Stomach (tissue), 8 donors: ENCODE measurements at regions not wholly inside any gene's neighbourhood (a gene's known extent, or its start where the extent isn't known, plus 50 kb on each side); places are given as distances from the start of the nearest gene placed in this dataset.
A peak's percentile ranks its signal among the peaks of the same experiment; 100 is the strongest.
"Not testable (repeated sequence)": the region's sequence is repeated elsewhere in the genome, so short reads cannot be mapped to it uniquely, and the experiment has no call there.

Source experiments
- DNase-seq, 2 donors: peaks; one replicate each; pipeline versions ENCODE4 v3.0.0 to v3.0.0-alpha.2; 2013 to 2019
- H3K27ac ChIP-seq, 5 donors: fragments of 200-600 bp in 4 of 5; sonication (generic) in 4 of 5; one replicate each; pipeline ENCODE4 v1.5.1; 2013 to 2019; ENCODE audit warnings: mild to moderate bottlenecking in 1 of 5, moderate library complexity in 1 of 5
- H3K27me3 ChIP-seq, 3 donors: fragments of 200-600 bp; sonication (generic); one replicate each; pipeline ENCODE4 v1.5.1; 2017 to 2019; ENCODE audit warnings: mixed run types in 1 of 3
- H3K36me3 ChIP-seq, 4 donors: fragments of 200-600 bp; sonication (generic); 1 replicate in 3 of 4; 2 replicates in 1 of 4; pipeline ENCODE4 v1.5.1; 2016 to 2019
- H3K4me1 ChIP-seq, 4 donors: fragments of 200-600 bp; sonication (generic); one replicate each; pipeline ENCODE4 v1.5.1; 2016 to 2019
- H3K4me3 ChIP-seq, 4 donors: fragments of 200-600 bp; sonication (generic) in 3 of 4; one replicate each; pipeline ENCODE4 v1.5.1; 2016 to 2019; ENCODE audit warnings: mild to moderate bottlenecking in 1 of 4
- H3K9me3 ChIP-seq, 4 donors: fragments of 200-600 bp; sonication (generic); one replicate each; pipeline ENCODE4 v1.5.1; 2016 to 2019
- CTCF ChIP-seq, 7 experiments: fragments of 450-650 bp in 4 of 7; fragments of 200-600 bp in 3 of 7; sonication (generic) in 3 of 7; IDR thresholded peaks; one replicate each; pipeline ENCODE4 v1.5.1; 2016 to 2019; ENCODE audit warnings: antibody characterized with exemption in 7 of 7, control low read depth in 2 of 7, mild to moderate bottlenecking in 1 of 7
- EP300 ChIP-seq: sonication (generic); formaldehyde crosslinking; IDR thresholded peaks from one replicate; pipeline ENCODE4 v1.6.1; 2017; ENCODE audit warnings: antibody characterized with exemption
- POLR2A ChIP-seq, 4 donors: fragments of 450-650 bp; IDR thresholded peaks; one replicate each; pipeline ENCODE4 v1.6.1; 2016; ENCODE audit warnings: antibody characterized with exemption in 4 of 4, control low read depth in 2 of 4, mild to moderate bottlenecking in 1 of 4, moderate library complexity in 1 of 4
- POLR2AphosphoS5 ChIP-seq, 3 donors: sonication (generic); formaldehyde crosslinking; IDR thresholded peaks; one replicate each; pipeline ENCODE4 v1.6.1; 2016; ENCODE audit warnings: antibody characterized with exemption in 3 of 3
- WGBS, 5 donors: extraction: QIAGEN DNeasy Blood & Tissue Kit in 3 of 5; methylation state at CpG; one replicate each; pipeline versions ENCODE4 v1.1.5 to v1.1.7; 2013 to 2018; 5-methylcytosine and 5-hydroxymethylcytosine counted together
- intact Hi-C: fragments of 100-400 bp; cut with DNase I; formaldehyde crosslinking; loops from one replicate; pipeline ENCODE4 v1.15.1; 2023; ENCODE audit warnings: low total_unique reads
- donor health status: healthy with polysubstance abuse.
- donor health status: Bipolar disorder and iron deficiency.
- donor health status: healthy.

- no peaks in the 10 kb centered on the region for H3K27me3 ChIP-seq
- peaks cover 0 to 3% (median 0%) of the 10 kb centered on the region in 4 donors for H3K9me3 ChIP-seq
- 44 to 60% (median 59%) methylated on average over 3 of the region's 3 CpGs for WGBS, 5 donors
- H3K4me1 ChIP-seq, result no peaks in the 10 kb centered on the region
- intact Hi-C loops, result no loop called here
- no peak overlapping the region for H3K4me3 ChIP-seq
- no peak overlapping the region for H3K27ac ChIP-seq
- H3K36me3 ChIP-seq, result no peaks in the 10 kb centered on the region
- DNase-seq, result no peak
- no peak for TF ChIP-seq CTCF (IDR thresholded peaks at IDR 0.05)
- TF ChIP-seq POLR2A (IDR thresholded peaks at IDR 0.05), result no peak
- TF ChIP-seq EP300, result no peak
- TF ChIP-seq POLR2AphosphoS5 (IDR thresholded peaks at IDR 0.05), result no peak
Measured at GRCh38 chr4:23423540-23423939, 466.3 kb downstream of the PPARGC1A start.

DNA sequence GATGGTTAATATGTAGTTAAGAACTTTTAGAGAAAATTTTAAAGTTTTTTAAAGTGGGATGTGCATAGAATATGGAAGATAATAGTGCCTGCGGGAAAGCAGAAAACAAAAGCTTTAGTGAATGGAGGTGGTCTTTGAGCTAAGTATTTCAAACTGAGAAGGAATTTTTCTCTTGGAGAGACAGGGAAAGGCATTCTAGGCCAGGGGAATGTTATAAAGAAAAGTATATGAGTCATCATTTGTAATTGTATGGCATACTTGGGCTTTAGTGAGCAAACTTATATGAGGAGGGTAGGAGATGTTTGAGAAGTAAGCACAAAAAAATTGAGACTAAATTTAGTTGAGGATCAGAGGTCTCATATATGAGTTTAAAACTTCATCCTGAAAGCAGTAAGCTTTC lies 467.0 kb downstream of the PPARGC1A start:
- 74 to 94% (median 87%) methylated on average over 1 of the region's 1 CpG for WGBS, 5 donors

GRCh38 chr4:23413631-23414030 lies 476.2 kb downstream of the PPARGC1A start:
- WGBS, 5 donors, result 76 to 82% (median 81%) methylated on average over 3 of the region's 3 CpGs
- Histone ChIP-seq H3K27me3 (no peaks in the 10 kb centered on the region), H3K36me3 (no peaks in the 10 kb centered on the region), H3K4me1 (no peaks in the 10 kb centered on the region), H3K27ac (no peak overlapping the region), H3K4me3 (no peak overlapping the region), H3K9me3 (peaks cover 0 to 5% (median 0%) of the 10 kb centered on the region in 4 donors)
- peak in 1 of 2 donors; percentile 9 for DNase-seq
- intact Hi-C loops, result no loop called here
- TF ChIP-seq POLR2AphosphoS5 (IDR thresholded peaks at IDR 0.05) (no peak), EP300 (no peak), POLR2A (IDR thresholded peaks at IDR 0.05) (no peak), CTCF (IDR thresholded peaks at IDR 0.05) (no peak)

More for the DNA sequence above, 467.0 kb downstream of the PPARGC1A start:
- Histone ChIP-seq H3K36me3 (no peaks in the 10 kb centered on the region), H3K9me3 (peaks cover 0 to 3% (median 0%) of the 10 kb centered on the region in 4 donors), H3K4me3 (no peak overlapping the region), H3K4me1 (no peaks in the 10 kb centered on the region), H3K27ac (no peak overlapping the region), H3K27me3 (no peaks in the 10 kb centered on the region)
- TF ChIP-seq POLR2A (IDR thresholded peaks at IDR 0.05) (no peak), CTCF (IDR thresholded peaks at IDR 0.05) (no peak), EP300 (no peak), POLR2AphosphoS5 (IDR thresholded peaks at IDR 0.05) (no peak)
- no peak for DNase-seq
- intact Hi-C loops, result no loop called here

DNA sequence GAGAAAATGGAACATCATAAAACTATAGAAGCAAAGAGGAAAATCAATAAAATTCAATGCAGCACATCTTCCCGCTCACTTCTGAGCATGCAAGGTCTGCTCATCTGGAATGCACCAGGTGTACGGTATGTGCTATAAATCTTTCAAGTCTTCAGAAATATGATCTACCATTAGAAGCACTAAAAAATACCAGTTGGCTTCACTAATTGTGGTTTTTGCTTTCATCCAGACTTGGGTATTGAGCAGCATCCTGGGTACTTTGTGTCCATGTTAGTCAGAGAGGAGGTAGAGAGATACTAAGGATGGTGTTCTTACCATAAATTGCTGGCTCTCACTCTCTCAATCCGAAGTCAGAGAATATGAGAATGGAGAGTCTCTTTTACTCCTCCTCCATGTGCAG lies 477.1 kb downstream of the PPARGC1A start:
- peaks cover 0 to 5% (median 0%) of the 10 kb centered on the region in 4 donors for H3K9me3 ChIP-seq
- H3K4me3 ChIP-seq, result no peak overlapping the region
- no peaks in the 10 kb centered on the region for H3K27me3 ChIP-seq
- TF ChIP-seq POLR2AphosphoS5 (IDR thresholded peaks at IDR 0.05) (no peak), POLR2A (IDR thresholded peaks at IDR 0.05) (no peak), EP300 (no peak), CTCF (IDR thresholded peaks at IDR 0.05) (no peak)
- no peak overlapping the region for H3K27ac ChIP-seq
- 75 to 90% (median 81%) methylated on average over 3 of the region's 3 CpGs for WGBS, 5 donors
- no peaks in the 10 kb centered on the region for H3K36me3 ChIP-seq
- H3K4me1 ChIP-seq, result no peaks in the 10 kb centered on the region
- intact Hi-C loops, result no loop called here
- DNase-seq, result no peak

DNA sequence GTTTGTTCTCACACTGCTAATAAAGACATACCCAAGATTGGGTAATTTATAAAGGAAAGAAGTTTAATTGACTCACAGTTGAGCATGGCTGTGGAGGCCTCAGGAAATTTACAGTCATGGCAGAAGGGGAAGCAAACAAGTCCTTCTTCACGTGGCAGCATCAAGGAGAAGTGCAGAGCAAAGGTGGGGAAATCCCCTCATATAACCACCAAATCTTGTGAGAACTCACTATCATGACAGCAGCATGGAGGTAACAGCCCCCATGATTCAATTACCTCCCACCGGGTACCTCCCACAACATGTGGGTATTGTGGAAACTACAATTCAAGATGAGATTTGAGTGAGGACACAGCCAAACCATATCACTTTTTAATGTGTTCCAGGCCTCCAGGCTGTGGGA lies 480.9 kb downstream of the PPARGC1A start:
- H3K4me1 ChIP-seq, DNase-seq, H3K4me3 ChIP-seq, H3K36me3 ChIP-seq, intact Hi-C loops, H3K27ac ChIP-seq, H3K9me3 ChIP-seq, H3K27me3 ChIP-seq: not testable (repeated sequence)
- 73 to 87% (median 77%) methylated on average over 2 of the region's 2 CpGs for WGBS, 5 donors
